ENCODE measurements at regions not wholly inside any gene's neighbourhood (a gene's known extent, or its start where the extent isn't known, plus 50 kb on each side); places are given as distances from the start of the nearest gene placed in this dataset.

DNA sequence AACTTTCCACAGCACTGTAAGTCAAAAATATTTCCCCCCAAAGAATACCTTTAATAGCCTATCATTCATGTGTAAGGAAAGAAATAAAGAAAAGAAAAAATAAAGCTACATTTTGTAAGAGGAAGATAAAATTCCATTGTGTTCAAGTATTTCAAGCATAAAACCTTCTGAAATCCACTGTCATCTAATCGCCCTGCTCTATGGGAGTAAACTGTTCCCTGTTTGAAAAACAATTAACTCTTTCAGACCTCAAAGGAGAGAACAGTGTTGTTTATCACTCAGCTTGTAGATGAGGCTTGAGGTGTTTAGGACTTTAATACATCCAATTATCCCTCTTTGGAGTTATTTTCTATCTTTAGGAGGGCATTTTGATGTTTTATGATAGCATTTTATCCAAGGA is 112.2 kb upstream of the REG3G start:
- TF ChIP-seq CTCF (IDR thresholded peaks at IDR 0.05; ENCODE audit: borderline replicate concordance, extremely low read depth, low read length, poor library complexity, severe bottlenecking) (no peak), EZH2 (IDR thresholded peaks at IDR 0.05; ENCODE audit: borderline replicate concordance, low read depth, low read length, severe bottlenecking) (no peak)

Measured in DND-41 (cell line).